ENCODE measurements at regions not wholly inside any gene's neighbourhood (a gene's known extent, or its start where the extent isn't known, plus 50 kb on each side); places are given as distances from the start of the nearest gene placed in this dataset.

DNA sequence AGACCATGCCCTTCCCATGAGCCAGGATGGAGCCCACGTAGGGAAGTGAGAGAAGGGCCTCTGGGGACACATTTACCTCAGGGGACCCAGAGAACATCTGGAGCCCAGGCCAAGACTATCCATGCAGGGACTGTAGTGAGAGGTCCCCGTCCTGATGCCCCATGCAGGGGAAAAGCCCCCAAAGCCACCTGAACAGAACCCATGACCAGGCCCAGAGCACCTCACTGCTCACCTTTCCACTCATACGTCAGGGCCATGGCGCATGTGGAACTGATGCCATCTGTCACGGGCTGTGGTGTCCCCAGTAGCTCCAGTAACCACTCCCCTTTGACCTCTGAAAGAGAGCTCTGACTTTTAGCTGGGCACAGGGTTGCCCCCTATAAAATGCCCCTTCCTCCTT, 106.5 kb upstream of the TEX51 start:
- TF ChIP-seq, protein P1, sequence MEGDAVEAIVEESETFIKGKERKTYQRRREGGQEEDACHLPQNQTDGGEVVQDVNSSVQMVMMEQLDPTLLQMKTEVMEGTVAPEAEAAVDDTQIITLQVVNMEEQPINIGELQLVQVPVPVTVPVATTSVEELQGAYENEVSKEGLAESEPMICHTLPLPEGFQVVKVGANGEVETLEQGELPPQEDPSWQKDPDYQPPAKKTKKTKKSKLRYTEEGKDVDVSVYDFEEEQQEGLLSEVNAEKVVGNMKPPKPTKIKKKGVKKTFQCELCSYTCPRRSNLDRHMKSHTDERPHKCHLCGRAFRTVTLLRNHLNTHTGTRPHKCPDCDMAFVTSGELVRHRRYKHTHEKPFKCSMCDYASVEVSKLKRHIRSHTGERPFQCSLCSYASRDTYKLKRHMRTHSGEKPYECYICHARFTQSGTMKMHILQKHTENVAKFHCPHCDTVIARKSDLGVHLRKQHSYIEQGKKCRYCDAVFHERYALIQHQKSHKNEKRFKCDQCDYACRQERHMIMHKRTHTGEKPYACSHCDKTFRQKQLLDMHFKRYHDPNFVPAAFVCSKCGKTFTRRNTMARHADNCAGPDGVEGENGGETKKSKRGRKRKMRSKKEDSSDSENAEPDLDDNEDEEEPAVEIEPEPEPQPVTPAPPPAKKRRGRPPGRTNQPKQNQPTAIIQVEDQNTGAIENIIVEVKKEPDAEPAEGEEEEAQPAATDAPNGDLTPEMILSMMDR (IDR thresholded peaks at IDR 0.05), result no peak
- H3K27me3 ChIP-seq (ENCODE audit: insufficient read depth in 3 of 3, low read length in 2 of 3), result peaks cover 0 to 4% (median 0%) of the 10 kb centered on the region in 3 donors
- no peaks in the 10 kb centered on the region for H3K9me3 ChIP-seq
- H3K36me3 ChIP-seq (ENCODE audit: insufficient read depth in 1 of 2, low read depth in 1 of 2), result no peaks in the 10 kb centered on the region
- H3K27ac ChIP-seq, result no peak overlapping the region
- intact Hi-C loops (cut with DNase I), result no loop called here
- H3K4me3 ChIP-seq, result no peak overlapping the region
- H3K4me1 ChIP-seq, result no peaks in the 10 kb centered on the region
- ATAC-seq, result no peak
- no peak for DNase-seq
- 69 to 72% (median 72%) methylated on average over 5 of the region's 5 CpGs for WGBS, 3 donors

- no peaks in the 10 kb centered on the region for H3K36me3 ChIP-seq (ENCODE audit: insufficient read depth in 1 of 2, low read depth in 1 of 2)
- DNase-seq (no peak), ATAC-seq (no peak)
- H3K4me1 ChIP-seq, result no peaks in the 10 kb centered on the region
- no peaks in the 10 kb centered on the region for H3K9me3 ChIP-seq
- no peak overlapping the region for H3K4me3 ChIP-seq
- peaks cover 0 to 4% (median 0%) of the 10 kb centered on the region in 3 donors for H3K27me3 ChIP-seq (ENCODE audit: insufficient read depth in 3 of 3, low read length in 2 of 3)
- TF ChIP-seq, protein P1 (IDR thresholded peaks at IDR 0.05), result no peak
- H3K27ac ChIP-seq, result no peak overlapping the region
- WGBS, 3 donors, result 76 to 86% (median 82%) methylated on average over 4 of the region's 4 CpGs
- intact Hi-C loops (cut with DNase I), result no loop called here
These were observed 105.7 kb upstream of the TEX51 start for GRCh38 chr2:126792993-126793392.

DNA sequence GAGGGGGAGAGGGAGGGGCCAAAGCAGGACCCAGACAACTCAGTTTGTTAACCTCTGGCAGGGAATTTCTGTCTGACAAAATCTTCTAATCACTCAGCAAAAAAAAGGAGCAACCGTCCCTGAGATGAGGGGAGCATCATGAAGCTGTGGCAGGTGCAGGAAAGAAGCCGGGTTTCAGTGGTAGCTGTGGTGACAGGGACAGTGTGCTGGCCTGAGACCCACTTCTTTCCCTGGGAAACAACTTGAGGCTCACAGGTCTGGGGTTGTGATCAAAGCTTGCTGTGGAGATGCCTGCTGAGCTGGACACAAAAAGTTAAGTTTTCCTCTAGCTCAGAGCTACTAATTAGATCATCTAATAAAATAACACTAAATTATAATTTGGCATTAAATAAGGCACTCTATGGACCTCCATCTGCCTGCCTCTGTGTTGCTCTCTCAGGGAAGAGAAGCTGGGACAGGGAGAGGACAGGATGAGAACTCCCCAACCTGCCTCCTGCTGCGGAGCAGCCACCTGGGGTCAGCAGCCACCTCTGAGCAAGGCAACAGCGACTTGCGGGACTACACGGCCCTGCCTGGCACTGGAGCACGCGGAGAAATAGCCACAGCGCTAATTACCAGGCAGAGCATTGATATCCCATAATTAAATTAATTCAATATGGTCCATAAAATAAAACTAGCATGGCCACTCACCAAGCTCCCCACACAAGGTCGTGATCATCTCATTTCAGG, 104.6 kb upstream of the TEX51 start:
- 27 to 45% (median 40%) methylated on average over 10 of the region's 10 CpGs for WGBS, 3 donors
- Histone ChIP-seq H3K4me3 (no peak overlapping the region), H3K27me3 (ENCODE audit: insufficient read depth in 3 of 3, low read length in 2 of 3) (peaks cover 0 to 4% (median 0%) of the 10 kb centered on the region in 3 donors), H3K36me3 (ENCODE audit: insufficient read depth in 1 of 2, low read depth in 1 of 2) (no peaks in the 10 kb centered on the region), H3K4me1 (no peaks in the 10 kb centered on the region), H3K27ac (no peak overlapping the region), H3K9me3 (no peaks in the 10 kb centered on the region)
- TF ChIP-seq, protein P1 (IDR thresholded peaks at IDR 0.05), result no peak
- intact Hi-C loops (cut with DNase I), result no loop called here
- DNase-seq (no peak), ATAC-seq (no peak)

DNA sequence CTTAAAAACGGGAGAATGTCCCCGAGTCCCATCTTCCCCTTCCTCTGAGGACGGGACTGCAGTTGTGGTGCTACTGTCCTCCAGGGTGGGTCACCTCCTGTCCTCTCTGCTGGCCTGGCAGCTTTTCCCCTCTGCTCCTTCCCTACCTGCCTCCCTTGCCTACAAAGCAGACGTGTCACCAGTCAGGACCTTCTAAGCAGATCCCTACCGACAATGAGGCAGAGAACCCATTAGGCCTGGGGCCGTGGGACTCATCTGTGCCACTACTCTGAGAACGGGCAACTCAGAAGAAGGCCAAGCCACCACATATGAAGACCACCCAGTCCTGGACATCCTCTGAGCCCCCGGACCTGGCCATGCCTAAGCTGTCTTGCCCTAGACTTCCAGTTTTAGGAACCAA, 103.0 kb upstream of the TEX51 start:
- WGBS, 3 donors, result 80 to 87% (median 84%) methylated on average over 8 of the region's 8 CpGs
- ATAC-seq (no peak), DNase-seq (no peak)
- H3K4me3 ChIP-seq, result no peak overlapping the region
- TF ChIP-seq, protein P1 (IDR thresholded peaks at IDR 0.05), result no peak
- H3K36me3 ChIP-seq (ENCODE audit: insufficient read depth in 1 of 2, low read depth in 1 of 2), result no peaks in the 10 kb centered on the region
- intact Hi-C loops (cut with DNase I), result no loop called here
- no peak overlapping the region for H3K27ac ChIP-seq
- H3K27me3 ChIP-seq (ENCODE audit: insufficient read depth in 3 of 3, low read length in 2 of 3), result peaks cover 0 to 4% (median 0%) of the 10 kb centered on the region in 3 donors
- H3K4me1 ChIP-seq, result no peaks in the 10 kb centered on the region
- no peaks in the 10 kb centered on the region for H3K9me3 ChIP-seq

All from psoas muscle (tissue), 7 donors.